ENCODE measurements at regions not wholly inside any gene's neighbourhood (a gene's known extent, or its start where the extent isn't known, plus 50 kb on each side); places are given as distances from the start of the nearest gene placed in this dataset.

DNA sequence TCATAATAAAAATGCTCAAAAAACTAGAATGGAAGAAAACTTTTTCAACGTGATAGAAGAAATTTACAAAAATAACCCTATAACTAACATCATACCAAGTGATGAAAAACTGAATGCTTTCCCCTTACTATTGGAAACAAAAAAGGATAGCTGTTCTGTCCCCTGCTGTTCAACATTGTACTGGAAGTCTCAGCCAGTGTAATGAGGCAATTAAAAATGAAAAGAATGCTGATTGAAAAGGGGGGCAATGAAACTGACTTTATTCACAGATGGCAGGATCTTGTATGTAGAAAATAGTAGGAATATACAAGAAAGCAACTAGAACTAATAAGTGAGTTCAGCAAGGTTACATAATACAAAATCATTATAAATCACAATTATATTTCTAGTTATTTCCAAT lies 337.9 kb upstream of the KITLG start:
- H3K27me3 ChIP-seq (ENCODE audit: control insufficient read depth, extremely low read depth, insufficient read depth, low read length), result no peaks in the 10 kb centered on the region
- dilution Hi-C loops (cut with MboI; ENCODE audit: extremely low pct_ligation_motif_present, low sequenced_read_pairs), result no loop called here
- no peak overlapping the region for H2AFZ ChIP-seq (ENCODE audit: control insufficient read depth, low read length)
- H3K9me3 ChIP-seq (ENCODE audit: control insufficient read depth, low read depth, low read length), result peaks cover 2% of the 10 kb centered on the region
- no peaks in the 10 kb centered on the region for H4K20me1 ChIP-seq (ENCODE audit: control insufficient read depth, extremely low read depth, insufficient read depth, low read length)
- FAIRE-seq (no peak), DNase-seq (ENCODE audit: low read depth, low spot score) (no peak)
- no peak overlapping the region for H3K4me3 ChIP-seq (ENCODE audit: control insufficient read depth in 2 of 3, extremely low read depth in 1 of 3, insufficient read depth in 2 of 3, low read depth in 1 of 3, low read length in 3 of 3)
- peaks cover 15% of the 10 kb centered on the region for H3K4me1 ChIP-seq (ENCODE audit: control insufficient read depth, extremely low read depth, insufficient read depth, low read length)
- no peaks in the 10 kb centered on the region for H3K36me3 ChIP-seq (ENCODE audit: control insufficient read depth in 2 of 2, extremely low read depth in 1 of 2, insufficient read depth in 2 of 2, low read length in 2 of 2)
- no peaks in the 10 kb centered on the region for H3K9me1 ChIP-seq (ENCODE audit: control insufficient read depth, extremely low read depth, insufficient read depth, low read length)
- no peak overlapping the region for H3K27ac ChIP-seq (ENCODE audit: control insufficient read depth, insufficient read depth, low read length)
- no peaks in the 10 kb centered on the region for H3K79me2 ChIP-seq (ENCODE audit: control insufficient read depth, insufficient read depth, low read length)
- no peak overlapping the region for H3K9ac ChIP-seq (ENCODE audit: control insufficient read depth, extremely low read depth, insufficient read depth, low read length)
- TF ChIP-seq, protein P1, sequence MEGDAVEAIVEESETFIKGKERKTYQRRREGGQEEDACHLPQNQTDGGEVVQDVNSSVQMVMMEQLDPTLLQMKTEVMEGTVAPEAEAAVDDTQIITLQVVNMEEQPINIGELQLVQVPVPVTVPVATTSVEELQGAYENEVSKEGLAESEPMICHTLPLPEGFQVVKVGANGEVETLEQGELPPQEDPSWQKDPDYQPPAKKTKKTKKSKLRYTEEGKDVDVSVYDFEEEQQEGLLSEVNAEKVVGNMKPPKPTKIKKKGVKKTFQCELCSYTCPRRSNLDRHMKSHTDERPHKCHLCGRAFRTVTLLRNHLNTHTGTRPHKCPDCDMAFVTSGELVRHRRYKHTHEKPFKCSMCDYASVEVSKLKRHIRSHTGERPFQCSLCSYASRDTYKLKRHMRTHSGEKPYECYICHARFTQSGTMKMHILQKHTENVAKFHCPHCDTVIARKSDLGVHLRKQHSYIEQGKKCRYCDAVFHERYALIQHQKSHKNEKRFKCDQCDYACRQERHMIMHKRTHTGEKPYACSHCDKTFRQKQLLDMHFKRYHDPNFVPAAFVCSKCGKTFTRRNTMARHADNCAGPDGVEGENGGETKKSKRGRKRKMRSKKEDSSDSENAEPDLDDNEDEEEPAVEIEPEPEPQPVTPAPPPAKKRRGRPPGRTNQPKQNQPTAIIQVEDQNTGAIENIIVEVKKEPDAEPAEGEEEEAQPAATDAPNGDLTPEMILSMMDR (optimal IDR thresholded peaks at IDR 0.05 in 1 of 3, IDR thresholded peaks at IDR 0.05 in 1 of 3, conservative IDR thresholded peaks at IDR 0.05 in 1 of 3; ENCODE audit: extremely low read depth in 1 of 3, insufficient read depth in 2 of 3, low read length in 3 of 3), result no peak
- no peak for TF ChIP-seq EZH2 (IDR thresholded peaks at IDR 0.05; ENCODE audit: low read length)
- H3K4me2 ChIP-seq (ENCODE audit: control insufficient read depth, extremely low read depth, insufficient read depth, low read depth, low read length), result no peak overlapping the region

DNA sequence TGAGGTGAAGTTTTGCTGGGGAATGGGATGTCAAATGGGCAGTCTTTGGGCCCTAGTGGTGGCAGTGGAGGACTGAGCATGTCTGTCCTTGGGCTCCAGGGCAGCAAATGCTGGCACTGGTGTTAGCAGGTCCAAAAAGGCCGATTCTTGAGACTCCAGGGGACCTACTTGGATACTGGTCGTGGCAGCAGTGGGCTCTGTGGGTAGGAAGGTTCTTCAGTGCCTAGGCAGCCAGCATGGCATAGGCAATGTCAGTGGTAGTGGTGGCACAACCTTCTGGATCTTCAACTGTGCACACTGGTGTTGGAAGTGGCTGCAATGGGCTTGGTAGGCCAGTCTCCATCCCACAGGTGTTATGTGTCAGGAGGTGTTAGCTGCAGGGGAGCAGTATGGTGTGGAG lies 334.7 kb upstream of the KITLG start:
- H3K4me3 ChIP-seq (ENCODE audit: control insufficient read depth in 2 of 3, extremely low read depth in 1 of 3, insufficient read depth in 2 of 3, low read depth in 1 of 3, low read length in 3 of 3), result no peak overlapping the region
- H3K79me2 ChIP-seq (ENCODE audit: control insufficient read depth, insufficient read depth, low read length), result no peaks in the 10 kb centered on the region
- H3K9me1 ChIP-seq (ENCODE audit: control insufficient read depth, extremely low read depth, insufficient read depth, low read length), result no peaks in the 10 kb centered on the region
- no peaks in the 10 kb centered on the region for H3K36me3 ChIP-seq (ENCODE audit: control insufficient read depth in 2 of 2, extremely low read depth in 1 of 2, insufficient read depth in 2 of 2, low read length in 2 of 2)
- no peak overlapping the region for H3K9ac ChIP-seq (ENCODE audit: control insufficient read depth, extremely low read depth, insufficient read depth, low read length)
- no peak for TF ChIP-seq EZH2 (IDR thresholded peaks at IDR 0.05; ENCODE audit: low read length)
- TF ChIP-seq, protein P1 (optimal IDR thresholded peaks at IDR 0.05 in 1 of 3, IDR thresholded peaks at IDR 0.05 in 1 of 3, conservative IDR thresholded peaks at IDR 0.05 in 1 of 3; ENCODE audit: extremely low read depth in 1 of 3, insufficient read depth in 2 of 3, low read length in 3 of 3), result no peak
- no peaks in the 10 kb centered on the region for H3K4me1 ChIP-seq (ENCODE audit: control insufficient read depth, extremely low read depth, insufficient read depth, low read length)
- FAIRE-seq (no peak), DNase-seq (ENCODE audit: low read depth, low spot score) (no peak)
- H2AFZ ChIP-seq (ENCODE audit: control insufficient read depth, low read length), result no peak overlapping the region
- dilution Hi-C loops (cut with MboI; ENCODE audit: extremely low pct_ligation_motif_present, low sequenced_read_pairs), result no loop called here
- H4K20me1 ChIP-seq (ENCODE audit: control insufficient read depth, extremely low read depth, insufficient read depth, low read length), result no peaks in the 10 kb centered on the region
- H3K4me2 ChIP-seq (ENCODE audit: control insufficient read depth, extremely low read depth, insufficient read depth, low read depth, low read length), result no peak overlapping the region
- peaks cover 2% of the 10 kb centered on the region for H3K9me3 ChIP-seq (ENCODE audit: control insufficient read depth, low read depth, low read length)
- no peak overlapping the region for H3K27ac ChIP-seq (ENCODE audit: control insufficient read depth, insufficient read depth, low read length)
- H3K27me3 ChIP-seq (ENCODE audit: control insufficient read depth, extremely low read depth, insufficient read depth, low read length), result no peaks in the 10 kb centered on the region
